ENCODE measurements at regions not wholly inside any gene's neighbourhood (a gene's known extent, or its start where the extent isn't known, plus 50 kb on each side); places are given as distances from the start of the nearest gene placed in this dataset.

GRCh38 chr7:98553666-98554065 is 63.4 kb upstream of the NPTX2 start:
- H2AFZ ChIP-seq (ENCODE audit: low read length) = no peak overlapping the region
- H4K91ac ChIP-seq (replicated peaks; ENCODE audit: insufficient read length, low read length) = no peak overlapping the region
- no peak overlapping the region for H3K4ac ChIP-seq (replicated peaks; ENCODE audit: insufficient read length, low read depth, low read length)
- H2BK15ac ChIP-seq (ENCODE audit: low read length) = no peak overlapping the region
- H3K4me3 ChIP-seq (ENCODE audit: extremely low read depth in 1 of 4, insufficient read depth in 2 of 4, low read depth in 3 of 4, low read length in 4 of 4) = no peak overlapping the region
- no peak overlapping the region for H2BK12ac ChIP-seq (ENCODE audit: low read depth, low read length)
- no peak overlapping the region for H3K14ac ChIP-seq (ENCODE audit: insufficient read length)
- H3K9me3 ChIP-seq (ENCODE audit: insufficient read depth in 2 of 2, low read depth in 1 of 2, low read length in 1 of 2) = peaks cover 10 to 17% of the 10 kb centered on the region in 2 experiments
- H2AK5ac ChIP-seq (ENCODE audit: low read depth, low read length) = no peak overlapping the region
- H4K20me1 ChIP-seq (replicated peaks in 1 of 2; ENCODE audit: control insufficient read depth in 1 of 2, insufficient read depth in 2 of 2, low read length in 2 of 2) = no peaks in the 10 kb centered on the region
- no peak overlapping the region for H3K9ac ChIP-seq (replicated peaks in 1 of 4; ENCODE audit: extremely low read depth in 1 of 4, low read depth in 3 of 4, low read length in 3 of 4)
- no peak overlapping the region for H4K5ac ChIP-seq (ENCODE audit: insufficient read length, low read depth, low read length)
- H3K36me3 ChIP-seq (ENCODE audit: control insufficient read depth in 2 of 4, insufficient read depth in 4 of 4, low read length in 3 of 4) = no peaks in the 10 kb centered on the region
- H3K56ac ChIP-seq (replicated peaks; ENCODE audit: insufficient read length, low read depth, low read length) = no peak overlapping the region
- no peak overlapping the region for H2BK120ac ChIP-seq (replicated peaks; ENCODE audit: low read depth, low read length)
- no peak overlapping the region for H4K8ac ChIP-seq (ENCODE audit: extremely low read depth, insufficient read depth, low read length)
- 89% methylated on average over 7 of the region's 7 CpGs; no CpG with 5 or more reads in 1 of the 2 experiments for WGBS, 2 experiments (ENCODE audit: extremely low coverage in 1 of 2, insufficient coverage in 1 of 2, insufficient read length in 1 of 2, insufficient replicate concordance in 2 of 2, low coverage in 1 of 2, low lambda C conversion rate in 2 of 2, missing lambda C conversion rate in 1 of 2)
- no peaks in the 10 kb centered on the region for H3K79me2 ChIP-seq (ENCODE audit: control insufficient read depth in 1 of 2, insufficient read depth in 2 of 2, low read length in 2 of 2)
- H3K27me3 ChIP-seq (replicated peaks in 1 of 4; ENCODE audit: control insufficient read depth in 3 of 4, extremely low read depth in 1 of 4, insufficient read depth in 3 of 4, low read length in 3 of 4) = no peaks in the 10 kb centered on the region
- H3K4me1 ChIP-seq (replicated peaks in 1 of 4; ENCODE audit: control insufficient read depth in 3 of 4, insufficient read depth in 4 of 4, low read length in 3 of 4) = no peaks in the 10 kb centered on the region
- H2BK5ac ChIP-seq (ENCODE audit: low read depth, low read length) = no peak overlapping the region
- no peaks in the 10 kb centered on the region for H3K23me2 ChIP-seq (ENCODE audit: low read depth, low read length)
- CTCF ChIA-PET (ENCODE audit: partially characterized antibody) = interaction anchor here (0.6 to 3.1 kb wide), 5 partner anchors 10 to 266 kb away, joined by 3 to 9 read pairs (median 7); no protein-coding TSS in a partner anchor
- H3K79me1 ChIP-seq (ENCODE audit: low read depth, low read length) = no peaks in the 10 kb centered on the region
- no peak overlapping the region for H3K27ac ChIP-seq (ENCODE audit: low read depth, low read length)
- DNase-seq (ENCODE audit: low read depth in 1 of 2, low spot score in 2 of 2) (no peak), FAIRE-seq (no peak)
- no peak overlapping the region for H3K4me2 ChIP-seq (ENCODE audit: insufficient read depth in 1 of 2, low read depth in 2 of 2, low read length in 2 of 2)
- no peak overlapping the region for H2BK20ac ChIP-seq (ENCODE audit: low read length)
- POLR2A ChIA-PET (ENCODE audit: partially characterized antibody) = no interaction called here
- H3K23ac ChIP-seq (ENCODE audit: insufficient read length) = no peak overlapping the region
- H3K18ac ChIP-seq (ENCODE audit: extremely low read depth, low read length) = no peak overlapping the region
- TF ChIP-seq SUZ12 (IDR thresholded peaks at IDR 0.05; ENCODE audit: low read length) (no peak), CREB1 (IDR thresholded peaks at IDR 0.05) (no peak), EP300 (IDR thresholded peaks at IDR 0.05; ENCODE audit: borderline replicate concordance in 1 of 2, low read depth in 2 of 2, low read length in 2 of 2) (no peak), CTBP2 (IDR thresholded peaks at IDR 0.05; ENCODE audit: borderline replicate concordance, insufficient read depth, insufficient read length, low read length) (no peak), NRF1 (IDR thresholded peaks at IDR 0.05; ENCODE audit: low read depth, low read length) (no peak), SP1 (IDR thresholded peaks at IDR 0.05; ENCODE audit: low read depth, low read length) (no peak), CHD2 (IDR thresholded peaks at IDR 0.05; ENCODE audit: low read length) (no peak)
